ENCODE measurements at regions not wholly inside any gene's neighbourhood (a gene's known extent, or its start where the extent isn't known, plus 50 kb on each side); places are given as distances from the start of the nearest gene placed in this dataset.

DNA sequence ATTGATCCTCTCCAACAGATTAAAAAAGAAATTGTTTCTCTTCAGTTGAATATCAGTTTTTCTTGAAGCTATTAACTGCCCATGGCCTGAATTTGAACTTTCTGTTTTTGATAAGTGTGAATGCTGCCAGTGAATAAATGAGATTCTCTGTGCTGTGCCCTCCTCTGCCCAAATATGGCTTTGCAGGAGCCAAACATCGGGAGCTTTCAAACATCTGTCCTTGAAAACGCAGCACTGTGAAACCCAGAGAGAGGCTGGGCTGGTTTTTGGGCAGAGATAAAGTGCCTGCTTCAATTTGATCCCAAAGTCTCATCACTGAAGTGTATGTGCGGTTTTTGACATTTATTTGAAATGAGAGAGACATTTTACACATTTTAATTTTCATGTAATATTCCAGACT, 268.3 kb upstream of the SHH start:
- H3K9ac ChIP-seq (ENCODE audit: low read length): no peak overlapping the region
- no peak for TF ChIP-seq EP300 (conservative IDR thresholded peaks at IDR 0.05; ENCODE audit: poor library complexity, severe bottlenecking)
- no peak for TF ChIP-seq MXI1 (conservative IDR thresholded peaks at IDR 0.05; ENCODE audit: poor library complexity, severe bottlenecking)
- TF ChIP-seq, protein P1, sequence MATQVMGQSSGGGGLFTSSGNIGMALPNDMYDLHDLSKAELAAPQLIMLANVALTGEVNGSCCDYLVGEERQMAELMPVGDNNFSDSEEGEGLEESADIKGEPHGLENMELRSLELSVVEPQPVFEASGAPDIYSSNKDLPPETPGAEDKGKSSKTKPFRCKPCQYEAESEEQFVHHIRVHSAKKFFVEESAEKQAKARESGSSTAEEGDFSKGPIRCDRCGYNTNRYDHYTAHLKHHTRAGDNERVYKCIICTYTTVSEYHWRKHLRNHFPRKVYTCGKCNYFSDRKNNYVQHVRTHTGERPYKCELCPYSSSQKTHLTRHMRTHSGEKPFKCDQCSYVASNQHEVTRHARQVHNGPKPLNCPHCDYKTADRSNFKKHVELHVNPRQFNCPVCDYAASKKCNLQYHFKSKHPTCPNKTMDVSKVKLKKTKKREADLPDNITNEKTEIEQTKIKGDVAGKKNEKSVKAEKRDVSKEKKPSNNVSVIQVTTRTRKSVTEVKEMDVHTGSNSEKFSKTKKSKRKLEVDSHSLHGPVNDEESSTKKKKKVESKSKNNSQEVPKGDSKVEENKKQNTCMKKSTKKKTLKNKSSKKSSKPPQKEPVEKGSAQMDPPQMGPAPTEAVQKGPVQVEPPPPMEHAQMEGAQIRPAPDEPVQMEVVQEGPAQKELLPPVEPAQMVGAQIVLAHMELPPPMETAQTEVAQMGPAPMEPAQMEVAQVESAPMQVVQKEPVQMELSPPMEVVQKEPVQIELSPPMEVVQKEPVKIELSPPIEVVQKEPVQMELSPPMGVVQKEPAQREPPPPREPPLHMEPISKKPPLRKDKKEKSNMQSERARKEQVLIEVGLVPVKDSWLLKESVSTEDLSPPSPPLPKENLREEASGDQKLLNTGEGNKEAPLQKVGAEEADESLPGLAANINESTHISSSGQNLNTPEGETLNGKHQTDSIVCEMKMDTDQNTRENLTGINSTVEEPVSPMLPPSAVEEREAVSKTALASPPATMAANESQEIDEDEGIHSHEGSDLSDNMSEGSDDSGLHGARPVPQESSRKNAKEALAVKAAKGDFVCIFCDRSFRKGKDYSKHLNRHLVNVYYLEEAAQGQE (IDR thresholded peaks at IDR 0.05; ENCODE audit: borderline replicate concordance): no peak
- TF ChIP-seq, protein P2, sequence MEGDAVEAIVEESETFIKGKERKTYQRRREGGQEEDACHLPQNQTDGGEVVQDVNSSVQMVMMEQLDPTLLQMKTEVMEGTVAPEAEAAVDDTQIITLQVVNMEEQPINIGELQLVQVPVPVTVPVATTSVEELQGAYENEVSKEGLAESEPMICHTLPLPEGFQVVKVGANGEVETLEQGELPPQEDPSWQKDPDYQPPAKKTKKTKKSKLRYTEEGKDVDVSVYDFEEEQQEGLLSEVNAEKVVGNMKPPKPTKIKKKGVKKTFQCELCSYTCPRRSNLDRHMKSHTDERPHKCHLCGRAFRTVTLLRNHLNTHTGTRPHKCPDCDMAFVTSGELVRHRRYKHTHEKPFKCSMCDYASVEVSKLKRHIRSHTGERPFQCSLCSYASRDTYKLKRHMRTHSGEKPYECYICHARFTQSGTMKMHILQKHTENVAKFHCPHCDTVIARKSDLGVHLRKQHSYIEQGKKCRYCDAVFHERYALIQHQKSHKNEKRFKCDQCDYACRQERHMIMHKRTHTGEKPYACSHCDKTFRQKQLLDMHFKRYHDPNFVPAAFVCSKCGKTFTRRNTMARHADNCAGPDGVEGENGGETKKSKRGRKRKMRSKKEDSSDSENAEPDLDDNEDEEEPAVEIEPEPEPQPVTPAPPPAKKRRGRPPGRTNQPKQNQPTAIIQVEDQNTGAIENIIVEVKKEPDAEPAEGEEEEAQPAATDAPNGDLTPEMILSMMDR (IDR thresholded peaks at IDR 0.05; ENCODE audit: poor library complexity, severe bottlenecking): no peak
- TF ChIP-seq POLR2AphosphoS5 (IDR thresholded peaks at IDR 0.05): no peak
- TF ChIP-seq TAF1 (IDR thresholded peaks at IDR 0.05; ENCODE audit: low read depth): no peak
- TF ChIP-seq SMC3 (conservative IDR thresholded peaks at IDR 0.05; ENCODE audit: poor library complexity): no peak
- TF ChIP-seq RAD21 (conservative IDR thresholded peaks at IDR 0.05): no peak
- TF ChIP-seq EZH2 (IDR thresholded peaks at IDR 0.05; ENCODE audit: borderline replicate concordance, insufficient read depth, low read length, poor library complexity, severe bottlenecking): no peak
- H3K79me2 ChIP-seq (replicated peaks; ENCODE audit: insufficient read depth, low read length): no peaks in the 10 kb centered on the region
- no peak overlapping the region for H3K4me3 ChIP-seq (ENCODE audit: low read length)
- H3K36me3 ChIP-seq (ENCODE audit: insufficient read depth, low read length): no peaks in the 10 kb centered on the region
- H3K9me3 ChIP-seq (ENCODE audit: low read length): no peaks in the 10 kb centered on the region
- H2AFZ ChIP-seq (ENCODE audit: low read depth, low read length): no peak overlapping the region
- H3K27me3 ChIP-seq (ENCODE audit: insufficient read depth, low read depth, low read length): no peaks in the 10 kb centered on the region
- H3K27ac ChIP-seq (ENCODE audit: low read length): no peak overlapping the region
- no peaks in the 10 kb centered on the region for H3F3A ChIP-seq (ENCODE audit: insufficient read depth, low read length, poor library complexity, severe bottlenecking)
- H3K9me2 ChIP-seq (ENCODE audit: insufficient read depth, low read length): no peaks in the 10 kb centered on the region
- no peak overlapping the region for H3K4me2 ChIP-seq (ENCODE audit: low read length)
- H4K20me1 ChIP-seq (ENCODE audit: insufficient read depth): no peaks in the 10 kb centered on the region

DNA sequence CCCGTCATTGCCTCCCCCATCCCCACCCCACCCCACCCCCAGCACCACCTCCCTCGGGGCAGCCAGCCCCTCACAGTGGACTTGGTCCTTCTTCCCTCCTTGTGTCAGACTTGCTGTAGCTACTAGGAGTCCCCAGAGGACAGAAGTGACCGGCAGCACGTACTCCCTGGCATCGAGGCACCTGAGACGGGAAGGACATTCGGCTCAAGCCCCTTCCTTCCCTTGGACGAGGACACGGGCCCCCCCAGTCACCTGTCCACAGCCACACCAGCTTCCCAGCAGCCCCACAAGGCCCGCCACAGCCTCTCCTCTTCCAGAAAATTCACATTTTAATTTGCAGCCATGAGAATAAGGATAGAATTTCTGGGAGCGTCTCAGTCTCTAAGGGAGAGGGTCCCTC, 267.8 kb upstream of the SHH start:
- no peak overlapping the region for H2AFZ ChIP-seq (ENCODE audit: low read depth, low read length)
- no peak overlapping the region for H3K27ac ChIP-seq (ENCODE audit: low read length)
- no peaks in the 10 kb centered on the region for H3K9me2 ChIP-seq (ENCODE audit: insufficient read depth, low read length)
- H3K4me3 ChIP-seq (ENCODE audit: low read length): no peak overlapping the region
- H3K4me2 ChIP-seq (ENCODE audit: low read length): no peak overlapping the region
- TF ChIP-seq RAD21 (conservative IDR thresholded peaks at IDR 0.05) (no peak), TAF1 (IDR thresholded peaks at IDR 0.05; ENCODE audit: low read depth) (no peak), SMC3 (conservative IDR thresholded peaks at IDR 0.05; ENCODE audit: poor library complexity) (no peak), MXI1 (conservative IDR thresholded peaks at IDR 0.05; ENCODE audit: poor library complexity, severe bottlenecking) (no peak), EZH2 (IDR thresholded peaks at IDR 0.05; ENCODE audit: borderline replicate concordance, insufficient read depth, low read length, poor library complexity, severe bottlenecking) (no peak), POLR2AphosphoS5 (IDR thresholded peaks at IDR 0.05) (no peak), EP300 (conservative IDR thresholded peaks at IDR 0.05; ENCODE audit: poor library complexity, severe bottlenecking) (no peak)
- TF ChIP-seq, protein P1 (IDR thresholded peaks at IDR 0.05; ENCODE audit: borderline replicate concordance): no peak
- TF ChIP-seq, protein P2 (IDR thresholded peaks at IDR 0.05; ENCODE audit: poor library complexity, severe bottlenecking): no peak
- H3K9me3 ChIP-seq (ENCODE audit: low read length): no peaks in the 10 kb centered on the region
- H4K20me1 ChIP-seq (ENCODE audit: insufficient read depth): no peaks in the 10 kb centered on the region
- no peak overlapping the region for H3K9ac ChIP-seq (ENCODE audit: low read length)
- H3K36me3 ChIP-seq (ENCODE audit: insufficient read depth, low read length): no peaks in the 10 kb centered on the region
- no peaks in the 10 kb centered on the region for H3F3A ChIP-seq (ENCODE audit: insufficient read depth, low read length, poor library complexity, severe bottlenecking)
- H3K27me3 ChIP-seq (ENCODE audit: insufficient read depth, low read depth, low read length): no peaks in the 10 kb centered on the region
- no peaks in the 10 kb centered on the region for H3K79me2 ChIP-seq (replicated peaks; ENCODE audit: insufficient read depth, low read length)

Data from neural cell (in vitro differentiated cells).